ENCODE measurements at regions not wholly inside any gene's neighbourhood (a gene's known extent, or its start where the extent isn't known, plus 50 kb on each side); places are given as distances from the start of the nearest gene placed in this dataset.
A peak's percentile ranks its signal among the peaks of the same experiment; 100 is the strongest.

DNA sequence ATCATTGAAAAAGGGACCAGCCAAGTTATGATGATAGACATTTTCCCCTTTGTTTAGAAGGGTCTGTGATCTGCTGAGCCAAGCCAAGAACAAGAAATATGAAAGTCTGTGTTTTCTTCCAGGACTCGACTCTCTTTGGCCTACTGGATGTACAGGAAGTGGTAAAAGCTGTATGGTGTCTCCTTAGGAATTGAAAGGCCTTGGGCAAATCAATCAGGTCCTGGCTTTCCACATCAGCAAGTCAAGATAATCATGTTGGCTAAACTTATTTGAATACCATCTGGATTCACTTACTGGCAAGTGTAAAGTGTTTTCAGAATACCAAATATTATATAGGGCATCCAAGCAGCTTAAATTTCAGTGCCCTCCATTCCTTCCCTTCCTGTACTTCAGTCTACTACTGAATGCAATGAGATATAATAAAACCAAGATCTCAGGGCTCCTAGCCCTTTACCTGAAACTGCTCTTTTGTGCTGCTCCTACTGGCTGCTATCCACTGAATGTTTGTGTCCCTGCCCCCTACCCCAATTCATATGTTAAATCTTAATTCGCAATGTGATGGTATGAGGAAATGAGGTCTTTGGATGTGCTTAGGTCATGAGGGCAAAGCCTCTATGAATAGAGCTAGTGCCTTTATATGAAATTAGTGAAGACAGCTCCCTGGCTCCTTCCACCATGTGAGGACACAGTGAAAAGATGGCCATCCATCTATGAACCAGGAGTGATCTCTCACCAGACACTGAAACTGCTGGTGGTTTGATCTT is 578.0 kb downstream of the SPRY1 start:
- no peaks in the 10 kb centered on the region for H3K9me2 ChIP-seq
- no peak overlapping the region for H3K4me3 ChIP-seq (ENCODE audit: low read depth in 2 of 2, low read length in 1 of 2)
- ChIA-PET CTCF (interaction anchor here (1.0 kb wide), 1 partner anchor 78 kb away, joined by 3 read pairs; no protein-coding TSS in a partner anchor), POLR2A (no interaction called here)
- H4K20me1 ChIP-seq (ENCODE audit: insufficient read depth) = no peaks in the 10 kb centered on the region
- no peaks in the 10 kb centered on the region; a peak in 2 of 4 replicates for H3K4me1 ChIP-seq (ENCODE audit: control insufficient read depth in 1 of 2, insufficient read depth in 2 of 2, low read depth in 1 of 2, low read length in 1 of 2)
- no peak overlapping the region for H2AFZ ChIP-seq (ENCODE audit: low read depth)
- no peak overlapping the region for H3K9ac ChIP-seq
- H3K79me2 ChIP-seq (ENCODE audit: insufficient read depth) = no peaks in the 10 kb centered on the region
- H3F3A ChIP-seq (replicated peaks; ENCODE audit: insufficient read depth) = no peaks in the 10 kb centered on the region
- peaks cover 15% of the 10 kb centered on the region; the same call in 1 of the 2 replicates for H3K9me3 ChIP-seq
- TF ChIP-seq FOXM1 (IDR thresholded peaks at IDR 0.05; ENCODE audit: low read depth) = no peak
- TF ChIP-seq EP300 (IDR thresholded peaks at IDR 0.05; ENCODE audit: borderline replicate concordance in 1 of 2, low read depth in 1 of 2, low read length in 1 of 2) = no peak
- no peak for TF ChIP-seq CHD2 (IDR thresholded peaks at IDR 0.05; ENCODE audit: low read length, partially characterized antibody)
- TF ChIP-seq POLR2AphosphoS5 (IDR thresholded peaks at IDR 0.05; ENCODE audit: low read depth, low read length) = no peak
- TF ChIP-seq, protein P1, sequence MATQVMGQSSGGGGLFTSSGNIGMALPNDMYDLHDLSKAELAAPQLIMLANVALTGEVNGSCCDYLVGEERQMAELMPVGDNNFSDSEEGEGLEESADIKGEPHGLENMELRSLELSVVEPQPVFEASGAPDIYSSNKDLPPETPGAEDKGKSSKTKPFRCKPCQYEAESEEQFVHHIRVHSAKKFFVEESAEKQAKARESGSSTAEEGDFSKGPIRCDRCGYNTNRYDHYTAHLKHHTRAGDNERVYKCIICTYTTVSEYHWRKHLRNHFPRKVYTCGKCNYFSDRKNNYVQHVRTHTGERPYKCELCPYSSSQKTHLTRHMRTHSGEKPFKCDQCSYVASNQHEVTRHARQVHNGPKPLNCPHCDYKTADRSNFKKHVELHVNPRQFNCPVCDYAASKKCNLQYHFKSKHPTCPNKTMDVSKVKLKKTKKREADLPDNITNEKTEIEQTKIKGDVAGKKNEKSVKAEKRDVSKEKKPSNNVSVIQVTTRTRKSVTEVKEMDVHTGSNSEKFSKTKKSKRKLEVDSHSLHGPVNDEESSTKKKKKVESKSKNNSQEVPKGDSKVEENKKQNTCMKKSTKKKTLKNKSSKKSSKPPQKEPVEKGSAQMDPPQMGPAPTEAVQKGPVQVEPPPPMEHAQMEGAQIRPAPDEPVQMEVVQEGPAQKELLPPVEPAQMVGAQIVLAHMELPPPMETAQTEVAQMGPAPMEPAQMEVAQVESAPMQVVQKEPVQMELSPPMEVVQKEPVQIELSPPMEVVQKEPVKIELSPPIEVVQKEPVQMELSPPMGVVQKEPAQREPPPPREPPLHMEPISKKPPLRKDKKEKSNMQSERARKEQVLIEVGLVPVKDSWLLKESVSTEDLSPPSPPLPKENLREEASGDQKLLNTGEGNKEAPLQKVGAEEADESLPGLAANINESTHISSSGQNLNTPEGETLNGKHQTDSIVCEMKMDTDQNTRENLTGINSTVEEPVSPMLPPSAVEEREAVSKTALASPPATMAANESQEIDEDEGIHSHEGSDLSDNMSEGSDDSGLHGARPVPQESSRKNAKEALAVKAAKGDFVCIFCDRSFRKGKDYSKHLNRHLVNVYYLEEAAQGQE (IDR thresholded peaks at IDR 0.05; ENCODE audit: low read depth, low read length) = no peak
- TF ChIP-seq SMC3 (IDR thresholded peaks at IDR 0.05; ENCODE audit: low read depth, low read length) = no peak
- no peak for TF ChIP-seq EZH2phosphoT487 (IDR thresholded peaks at IDR 0.05; ENCODE audit: borderline replicate concordance, low read depth)
- TF ChIP-seq, protein P2, sequence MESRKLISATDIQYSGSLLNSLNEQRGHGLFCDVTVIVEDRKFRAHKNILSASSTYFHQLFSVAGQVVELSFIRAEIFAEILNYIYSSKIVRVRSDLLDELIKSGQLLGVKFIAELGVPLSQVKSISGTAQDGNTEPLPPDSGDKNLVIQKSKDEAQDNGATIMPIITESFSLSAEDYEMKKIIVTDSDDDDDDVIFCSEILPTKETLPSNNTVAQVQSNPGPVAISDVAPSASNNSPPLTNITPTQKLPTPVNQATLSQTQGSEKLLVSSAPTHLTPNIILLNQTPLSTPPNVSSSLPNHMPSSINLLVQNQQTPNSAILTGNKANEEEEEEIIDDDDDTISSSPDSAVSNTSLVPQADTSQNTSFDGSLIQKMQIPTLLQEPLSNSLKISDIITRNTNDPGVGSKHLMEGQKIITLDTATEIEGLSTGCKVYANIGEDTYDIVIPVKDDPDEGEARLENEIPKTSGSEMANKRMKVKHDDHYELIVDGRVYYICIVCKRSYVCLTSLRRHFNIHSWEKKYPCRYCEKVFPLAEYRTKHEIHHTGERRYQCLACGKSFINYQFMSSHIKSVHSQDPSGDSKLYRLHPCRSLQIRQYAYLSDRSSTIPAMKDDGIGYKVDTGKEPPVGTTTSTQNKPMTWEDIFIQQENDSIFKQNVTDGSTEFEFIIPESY (IDR thresholded peaks at IDR 0.05; ENCODE audit: borderline replicate concordance, low read depth) = no peak
- no peak for TF ChIP-seq GATA2 (CRISPR knock-in tag; IDR thresholded peaks at IDR 0.05)
- TF ChIP-seq TAF1 (IDR thresholded peaks at IDR 0.05; ENCODE audit: borderline replicate concordance, low read depth, low read length) = no peak
- TF ChIP-seq RXRA (IDR thresholded peaks at IDR 0.05; ENCODE audit: borderline replicate concordance, low read depth) = no peak
- no peak for TF ChIP-seq SIN3A (IDR thresholded peaks at IDR 0.05; ENCODE audit: borderline replicate concordance, low read depth, low read length)
- TF ChIP-seq RAD21 (IDR thresholded peaks at IDR 0.05; ENCODE audit: low read length) = no peak
- no peak for TF ChIP-seq YY1 (IDR thresholded peaks at IDR 0.05; ENCODE audit: low read depth)
- no peak overlapping the region for H3K4me2 ChIP-seq
- 0 out of 4 replicates have a peak overlapping the region, but pooled peaks of 1 of the 2 experiments have one; percentile 8 for H3K27ac ChIP-seq (ENCODE audit: low read depth in 2 of 2, low read length in 1 of 2)
- H3K27me3 ChIP-seq (ENCODE audit: insufficient read depth) = no peaks in the 10 kb centered on the region
- no peak for DNase-seq
- 64% methylated on average over 2 of the region's 2 CpGs for WGBS (ENCODE audit: low lambda C conversion rate)
- no peaks in the 10 kb centered on the region for H3K36me3 ChIP-seq (replicated peaks in 1 of 2; ENCODE audit: control insufficient read depth in 1 of 2, insufficient read depth in 2 of 2, low read length in 1 of 2)

All from SK-N-SH (cell line).